Neural progenitor cell (in vitro differentiated cells): ENCODE measurements at regions not wholly inside any gene's neighbourhood (a gene's known extent, or its start where the extent isn't known, plus 50 kb on each side); places are given as distances from the start of the nearest gene placed in this dataset.

Source experiments
- CTCF ChIP-seq: fragments of 200-600 bp; sonication (generic); IDR thresholded peaks from 2 replicates; pipeline ENCODE4 v1.5.1; 2017; ENCODE audit warnings: antibody characterized with exemption, mild to moderate bottlenecking
- EZH2 ChIP-seq: fragments of 200-600 bp; sonication (generic); IDR thresholded peaks from 2 replicates; pipeline ENCODE4 v1.6.1; 2017; ENCODE audit warnings: antibody characterized with exemption, mild to moderate bottlenecking, moderate library complexity

DNA sequence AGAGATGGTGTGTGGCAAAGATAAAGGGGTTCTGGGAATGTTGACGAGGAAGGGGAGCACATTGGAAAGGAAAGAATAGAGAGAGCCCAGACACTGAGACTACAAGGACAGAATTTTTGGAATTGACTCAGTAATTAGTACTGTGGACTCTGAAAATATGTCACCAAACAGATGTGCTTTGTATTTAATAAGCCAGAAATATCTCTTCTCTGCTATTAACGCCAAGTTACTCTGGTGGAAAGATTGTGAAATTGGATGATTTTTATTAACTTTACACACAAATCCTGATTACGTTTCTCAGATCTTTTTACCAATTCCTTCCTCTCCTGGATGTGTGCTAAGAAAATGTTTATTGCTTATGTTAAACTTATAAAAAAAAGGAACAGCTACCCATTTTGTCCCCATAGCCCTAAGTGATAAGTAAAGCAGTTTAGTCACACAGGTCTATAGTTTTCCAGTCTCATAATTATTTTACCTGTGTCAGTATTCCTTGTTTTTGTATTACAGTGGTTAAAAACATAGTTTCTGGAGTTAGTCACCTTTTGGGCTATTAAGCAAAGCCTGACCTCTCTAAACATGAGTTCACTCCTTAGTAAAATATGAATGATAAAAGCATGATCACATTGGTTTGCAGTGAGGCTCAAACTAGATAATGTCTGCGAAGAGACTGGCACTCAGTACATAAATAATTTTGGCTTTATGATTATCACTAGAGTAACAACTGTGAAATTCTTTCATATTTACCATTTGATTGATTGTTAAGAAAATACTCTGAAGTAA lies 1068.3 kb downstream of the STIM2 start:
- TF ChIP-seq EZH2 (no peak), CTCF (no peak)
